Smooth muscle cell (in vitro differentiated cells): ENCODE measurements at regions not wholly inside any gene's neighbourhood (a gene's known extent, or its start where the extent isn't known, plus 50 kb on each side); places are given as distances from the start of the nearest gene placed in this dataset.
"Not testable (repeated sequence)": the region's sequence is repeated elsewhere in the genome, so short reads cannot be mapped to it uniquely, and the experiment has no call there.

Source experiments
- DNase-seq: peaks from one replicate; lab custom pipeline; 2025; ENCODE audit not compliant: unreplicated experiment; lab: John Stamatoyannopoulos, UW
- H2AFZ ChIP-seq: fragments of 200-600 bp; sonication (generic); 2 replicates; pipeline ENCODE4 v1.6.0; 2016; ENCODE audit warnings: antibody characterized with exemption, low read depth, mild to moderate bottlenecking
- H3F3A ChIP-seq: fragments of 200-600 bp; sonication (generic); 2 replicates; pipeline ENCODE4 v1.6.0; 2017; ENCODE audit warnings: antibody characterized with exemption, low read depth
- H3K27ac ChIP-seq: fragments of 200-600 bp; sonication (generic); 2 replicates; pipeline ENCODE4 v1.5.1; 2016; ENCODE audit warnings: low read depth, mild to moderate bottlenecking
- H3K27me3 ChIP-seq: fragments of 200-600 bp; sonication (generic); 2 replicates; pipeline ENCODE4 v1.6.1; 2016; ENCODE audit warnings: low read depth, mild to moderate bottlenecking
- H3K36me3 ChIP-seq: fragments of 200-600 bp; sonication (generic); 2 replicates; pipeline ENCODE4 v1.5.1; 2016; ENCODE audit warnings: low read depth
- H3K4me1 ChIP-seq: fragments of 200-600 bp; sonication (generic); 2 replicates; pipeline ENCODE4 v1.5.1; 2016; ENCODE audit warnings: low read depth
- H3K4me2 ChIP-seq: fragments of 200-600 bp; sonication (generic); 2 replicates; pipeline ENCODE4 v1.6.0; 2016; ENCODE audit warnings: mild to moderate bottlenecking
- H3K4me3 ChIP-seq: fragments of 200-600 bp; sonication (generic); 2 replicates; pipeline ENCODE4 v1.5.1; 2016; ENCODE audit warnings: mild to moderate bottlenecking
- H3K79me2 ChIP-seq: fragments of 200-600 bp; sonication (generic); 2 replicates; pipeline ENCODE4 v1.6.0; 2016; ENCODE audit warnings: low read depth, mild to moderate bottlenecking
- H3K9ac ChIP-seq: fragments of 200-600 bp; sonication (generic); 2 replicates; pipeline ENCODE4 v1.6.0; 2016; ENCODE audit warnings: low read depth
- H3K9me3 ChIP-seq: fragments of 200-600 bp; sonication (generic); replicated peaks from 2 replicates; pipeline ENCODE4 v1.5.1; 2016; ENCODE audit warnings: low read depth
- H4K20me1 ChIP-seq: fragments of 200-600 bp; sonication (generic); 2 replicates; pipeline ENCODE4 v1.6.0; 2016; ENCODE audit warnings: low read depth
- WGBS: methylation state at CpG from one replicate; pipeline ENCODE4 v1.1.7; 2016; ENCODE audit warnings: low lambda C conversion rate; 5-methylcytosine and 5-hydroxymethylcytosine counted together
- TF ChIP-seq, protein P1 (sequence below): fragments of 200-600 bp; sonication (generic); IDR thresholded peaks from 2 replicates; pipeline ENCODE4 v1.5.1; 2017; ENCODE audit warnings: borderline replicate concordance, mild to moderate bottlenecking, antibody characterized with exemption; ENCODE audit not compliant: insufficient read depth, poor library complexity, severe bottlenecking

DNA sequence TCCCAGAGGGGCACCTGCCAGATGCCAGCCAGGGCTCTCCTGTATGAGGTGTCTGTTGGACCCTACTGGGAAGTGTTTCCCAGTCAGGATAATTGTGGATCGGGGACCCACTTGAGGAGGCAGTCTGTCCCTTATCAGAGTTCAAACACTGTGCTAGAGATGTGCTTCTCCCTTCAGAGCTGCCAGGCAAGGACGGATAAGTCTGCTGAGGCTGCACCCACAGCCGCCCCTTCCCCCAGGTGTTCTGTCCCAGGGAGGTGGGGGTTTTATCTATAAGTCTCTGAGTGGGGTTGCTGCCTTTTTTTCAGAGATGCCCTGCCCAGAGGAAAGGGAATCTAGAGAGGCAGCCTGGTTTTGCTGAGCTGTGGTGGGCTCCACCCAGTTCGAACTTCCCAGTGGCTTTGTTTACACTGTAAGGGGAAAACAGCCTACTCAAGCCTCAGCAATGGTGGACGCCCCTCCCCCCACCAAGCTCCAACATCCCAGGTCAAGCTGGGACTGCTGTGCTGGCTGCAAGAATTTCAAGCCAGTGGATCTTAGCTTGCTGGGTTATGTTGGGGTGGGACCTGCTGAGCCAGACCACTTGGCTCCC is 324.0 kb upstream of the SETBP1 start:
- Histone ChIP-seq H3K27ac (no peak overlapping the region), H3F3A (no peaks in the 10 kb centered on the region), H3K79me2 (no peaks in the 10 kb centered on the region), H4K20me1 (no peaks in the 10 kb centered on the region), H3K4me1 (no peaks in the 10 kb centered on the region), H3K36me3 (no peaks in the 10 kb centered on the region), H3K27me3 (no peaks in the 10 kb centered on the region), H2AFZ (no peak overlapping the region), H3K9me3 (no peaks in the 10 kb centered on the region), H3K4me2 (no peak overlapping the region), H3K9ac (no peak overlapping the region), H3K4me3 (no peak overlapping the region)
- DNase-seq = no peak
- TF ChIP-seq, protein P1, sequence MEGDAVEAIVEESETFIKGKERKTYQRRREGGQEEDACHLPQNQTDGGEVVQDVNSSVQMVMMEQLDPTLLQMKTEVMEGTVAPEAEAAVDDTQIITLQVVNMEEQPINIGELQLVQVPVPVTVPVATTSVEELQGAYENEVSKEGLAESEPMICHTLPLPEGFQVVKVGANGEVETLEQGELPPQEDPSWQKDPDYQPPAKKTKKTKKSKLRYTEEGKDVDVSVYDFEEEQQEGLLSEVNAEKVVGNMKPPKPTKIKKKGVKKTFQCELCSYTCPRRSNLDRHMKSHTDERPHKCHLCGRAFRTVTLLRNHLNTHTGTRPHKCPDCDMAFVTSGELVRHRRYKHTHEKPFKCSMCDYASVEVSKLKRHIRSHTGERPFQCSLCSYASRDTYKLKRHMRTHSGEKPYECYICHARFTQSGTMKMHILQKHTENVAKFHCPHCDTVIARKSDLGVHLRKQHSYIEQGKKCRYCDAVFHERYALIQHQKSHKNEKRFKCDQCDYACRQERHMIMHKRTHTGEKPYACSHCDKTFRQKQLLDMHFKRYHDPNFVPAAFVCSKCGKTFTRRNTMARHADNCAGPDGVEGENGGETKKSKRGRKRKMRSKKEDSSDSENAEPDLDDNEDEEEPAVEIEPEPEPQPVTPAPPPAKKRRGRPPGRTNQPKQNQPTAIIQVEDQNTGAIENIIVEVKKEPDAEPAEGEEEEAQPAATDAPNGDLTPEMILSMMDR = no peak
- 63% methylated on average over 5 of the region's 5 CpGs for WGBS

- H3F3A ChIP-seq = no peaks in the 10 kb centered on the region
- no peaks in the 10 kb centered on the region for H3K4me1 ChIP-seq
- H4K20me1 ChIP-seq = no peaks in the 10 kb centered on the region
- DNase-seq = no peak
- H3K36me3 ChIP-seq = no peaks in the 10 kb centered on the region
- H2AFZ ChIP-seq = no peak overlapping the region
- H3K27ac ChIP-seq = no peak overlapping the region
- H3K79me2 ChIP-seq = no peaks in the 10 kb centered on the region
- H3K9ac ChIP-seq = no peak overlapping the region
- TF ChIP-seq, protein P1 = no peak
- H3K4me3 ChIP-seq = no peak overlapping the region
- H3K4me2 ChIP-seq = no peak overlapping the region
- 62% methylated on average over 2 of the region's 2 CpGs for WGBS
- H3K9me3 ChIP-seq = no peaks in the 10 kb centered on the region
- H3K27me3 ChIP-seq = no peaks in the 10 kb centered on the region
These were observed 322.3 kb upstream of the SETBP1 start for GRCh38 chr18:44358402-44358801.

- not testable (repeated sequence) for H3K27ac ChIP-seq, DNase-seq, H3K9ac ChIP-seq, H2AFZ ChIP-seq, H3K4me2 ChIP-seq, H3F3A ChIP-seq, H3K4me3 ChIP-seq, H3K79me2 ChIP-seq, H3K36me3 ChIP-seq, H3K9me3 ChIP-seq, H3K4me1 ChIP-seq, H3K27me3 ChIP-seq, H4K20me1 ChIP-seq
- 100% methylated on average over 1 of the region's 1 CpG for WGBS
These were observed 320.9 kb upstream of the SETBP1 start for GRCh38 chr18:44359741-44360140.

DNA sequence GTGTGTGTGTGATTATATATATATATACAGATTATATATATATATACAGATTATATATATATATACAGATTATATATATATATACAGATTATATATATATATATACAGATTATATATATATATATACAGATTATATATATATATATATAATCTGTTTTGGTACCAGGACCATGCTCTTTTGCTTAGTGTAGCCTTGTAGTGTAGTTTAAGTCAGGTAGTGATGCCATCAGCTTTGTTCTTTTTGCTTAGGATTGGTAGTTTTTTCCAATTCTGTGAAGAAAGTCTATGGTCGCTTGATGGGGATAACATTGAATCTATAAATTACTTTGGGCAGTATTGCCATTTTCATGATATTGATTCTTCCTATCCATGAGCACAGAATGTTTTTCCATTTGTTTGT is 318.5 kb upstream of the SETBP1 start:
- H3K9me3 ChIP-seq, H3K4me2 ChIP-seq, H3K27me3 ChIP-seq, H3K27ac ChIP-seq, DNase-seq, H2AFZ ChIP-seq, H3F3A ChIP-seq, H3K9ac ChIP-seq, H4K20me1 ChIP-seq, H3K36me3 ChIP-seq, H3K79me2 ChIP-seq, H3K4me3 ChIP-seq, H3K4me1 ChIP-seq: not testable (repeated sequence)
- WGBS = 100% methylated on average over 1 of the region's 1 CpG

DNA sequence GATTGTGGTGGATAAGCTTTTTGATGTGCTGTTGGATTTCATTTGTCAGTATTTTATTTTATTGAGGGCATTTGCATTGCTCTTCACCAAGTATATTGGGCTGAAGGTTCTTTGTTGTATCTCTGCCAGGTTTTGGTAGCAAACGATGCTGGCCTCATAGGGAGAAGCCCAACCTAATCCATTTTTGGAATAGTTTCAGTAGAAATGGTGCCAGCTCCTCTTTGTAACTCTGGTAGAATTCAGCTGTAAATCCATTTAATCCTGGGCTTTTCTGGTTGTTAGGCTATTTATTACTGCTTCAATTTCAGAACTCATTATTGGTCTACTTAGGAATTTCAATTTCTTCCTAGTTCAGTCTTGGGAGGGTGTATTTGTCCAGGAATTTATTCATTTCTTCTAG is 309.8 kb upstream of the SETBP1 start:
- no peak overlapping the region for H2AFZ ChIP-seq
- no peaks in the 10 kb centered on the region for H3K79me2 ChIP-seq
- H3F3A ChIP-seq = no peaks in the 10 kb centered on the region
- H3K4me2 ChIP-seq = no peak overlapping the region
- TF ChIP-seq, protein P1 = no peak
- no peak overlapping the region for H3K9ac ChIP-seq
- H3K4me3 ChIP-seq = no peak overlapping the region
- WGBS = 69% methylated on average over 1 of the region's 1 CpG
- H3K27ac ChIP-seq = no peak overlapping the region
- H3K9me3 ChIP-seq = no peaks in the 10 kb centered on the region
- H3K4me1 ChIP-seq = no peaks in the 10 kb centered on the region
- no peak for DNase-seq
- no peaks in the 10 kb centered on the region for H3K36me3 ChIP-seq
- no peaks in the 10 kb centered on the region for H4K20me1 ChIP-seq
- no peaks in the 10 kb centered on the region for H3K27me3 ChIP-seq
